Lower lobe of right lung (tissue), 2 donors: ENCODE measurements at regions not wholly inside any gene's neighbourhood (a gene's known extent, or its start where the extent isn't known, plus 50 kb on each side); places are given as distances from the start of the nearest gene placed in this dataset.

Source experiments
- ATAC-seq, 2 donors: fragments of 200-7000 bp; cut with Tn5 transposase; one replicate each; pipeline ENCODE4 v1.9.1; 2020 to 2022; ENCODE audit warnings: mild to moderate bottlenecking in 2 of 2, moderate library complexity in 2 of 2
- DNase-seq: peaks from one replicate; pipeline ENCODE4 v3.0.0-alpha.2; 2020
- H3K27ac ChIP-seq: fragments of 200-600 bp; one replicate; pipeline ENCODE4 v1.8.0; 2022
- H3K27me3 ChIP-seq: fragments of 200-600 bp; one replicate; pipeline ENCODE4 v1.8.0; 2022; ENCODE audit warnings: low read depth
- H3K36me3 ChIP-seq: fragments of 200-600 bp; one replicate; pipeline ENCODE4 v1.8.0; 2022; ENCODE audit warnings: mild to moderate bottlenecking
- H3K4me1 ChIP-seq: fragments of 200-600 bp; one replicate; pipeline ENCODE4 v1.8.0; 2022
- H3K4me3 ChIP-seq: fragments of 200-600 bp; one replicate; pipeline ENCODE4 v1.8.0; 2022; ENCODE audit warnings: mild to moderate bottlenecking
- H3K9me3 ChIP-seq: fragments of 200-600 bp; one replicate; pipeline ENCODE4 v1.8.0; 2022
- CTCF ChIP-seq: fragments of 200-600 bp; IDR thresholded peaks from one replicate; pipeline ENCODE4 v1.8.0; 2022; ENCODE audit warnings: antibody characterized with exemption, mild to moderate bottlenecking
- intact Hi-C: fragments of 100-400 bp; cut with DNase I; formaldehyde crosslinking; loops from one replicate; pipeline ENCODE4 v1.11.0; 2022
- donor health status: DM: no; HTN: yes; CAD: no; lungs with severe emphysema.

GRCh38 chr12:28063355-28063880, 90.9 kb upstream of the PTHLH start:
- Histone ChIP-seq H3K27ac (no peak overlapping the region), H3K27me3 (no peaks in the 10 kb centered on the region), H3K36me3 (no peaks in the 10 kb centered on the region), H3K4me1 (no peaks in the 10 kb centered on the region), H3K4me3 (no peak overlapping the region), H3K9me3 (no peaks in the 10 kb centered on the region)
- no peak for ATAC-seq
- intact Hi-C loops, result no loop called here
- DNase-seq, result no peak
- TF ChIP-seq CTCF, result no peak

GRCh38 chr12:28065374-28065773, 92.8 kb upstream of the PTHLH start:
- Histone ChIP-seq H3K9me3 (no peaks in the 10 kb centered on the region), H3K4me1 (no peaks in the 10 kb centered on the region), H3K36me3 (no peaks in the 10 kb centered on the region), H3K4me3 (no peak overlapping the region), H3K27me3 (no peaks in the 10 kb centered on the region), H3K27ac (no peak overlapping the region)
- intact Hi-C loops, result no loop called here
- DNase-seq, result no peak
- TF ChIP-seq CTCF, result no peak
- no peak for ATAC-seq

- no peak overlapping the region for H3K27ac ChIP-seq
- no peaks in the 10 kb centered on the region for H3K36me3 ChIP-seq
- H3K4me3 ChIP-seq, result no peak overlapping the region
- H3K4me1 ChIP-seq, result no peaks in the 10 kb centered on the region
- no peaks in the 10 kb centered on the region for H3K9me3 ChIP-seq
- TF ChIP-seq CTCF, result no peak
- H3K27me3 ChIP-seq, result no peaks in the 10 kb centered on the region
- ATAC-seq (no peak), DNase-seq (no peak)
- intact Hi-C loops, result no loop called here
Measured at GRCh38 chr12:28065889-28066630, 93.5 kb upstream of the PTHLH start.

GRCh38 chr12:28066879-28067278, 94.3 kb upstream of the PTHLH start:
- Histone ChIP-seq H3K27me3 (no peaks in the 10 kb centered on the region), H3K9me3 (no peaks in the 10 kb centered on the region), H3K36me3 (no peaks in the 10 kb centered on the region), H3K27ac (no peak overlapping the region), H3K4me3 (no peak overlapping the region), H3K4me1 (no peaks in the 10 kb centered on the region)
- no peak for TF ChIP-seq CTCF
- no peak for DNase-seq
- intact Hi-C loops, result no loop called here
- ATAC-seq, result no peak

- intact Hi-C loops, result no loop called here
- no peak overlapping the region for H3K4me3 ChIP-seq
- H3K27me3 ChIP-seq, result no peaks in the 10 kb centered on the region
- ATAC-seq, result no peak
- no peaks in the 10 kb centered on the region for H3K4me1 ChIP-seq
- H3K36me3 ChIP-seq, result no peaks in the 10 kb centered on the region
- DNase-seq, result no peak
- H3K9me3 ChIP-seq, result no peaks in the 10 kb centered on the region
- no peak overlapping the region for H3K27ac ChIP-seq
- TF ChIP-seq CTCF, result no peak
Measured at GRCh38 chr12:28068467-28068866, 95.9 kb upstream of the PTHLH start.
